HG03575 (cell line): ENCODE measurements at regions not wholly inside any gene's neighbourhood (a gene's known extent, or its start where the extent isn't known, plus 50 kb on each side); places are given as distances from the start of the nearest gene placed in this dataset.
"Not testable (repeated sequence)": the region's sequence is repeated elsewhere in the genome, so short reads cannot be mapped to it uniquely, and the experiment has no call there.

Experiments used
- ATAC-seq: cut with Tn5 transposase; IDR thresholded peaks from one replicate; pipeline ENCODE4 v1.9.1; 2021; ENCODE audit not compliant: unreplicated experiment, insufficient number of reproducible peaks, low FRiP score; ENCODE audit errors: extremely low read depth

DNA sequence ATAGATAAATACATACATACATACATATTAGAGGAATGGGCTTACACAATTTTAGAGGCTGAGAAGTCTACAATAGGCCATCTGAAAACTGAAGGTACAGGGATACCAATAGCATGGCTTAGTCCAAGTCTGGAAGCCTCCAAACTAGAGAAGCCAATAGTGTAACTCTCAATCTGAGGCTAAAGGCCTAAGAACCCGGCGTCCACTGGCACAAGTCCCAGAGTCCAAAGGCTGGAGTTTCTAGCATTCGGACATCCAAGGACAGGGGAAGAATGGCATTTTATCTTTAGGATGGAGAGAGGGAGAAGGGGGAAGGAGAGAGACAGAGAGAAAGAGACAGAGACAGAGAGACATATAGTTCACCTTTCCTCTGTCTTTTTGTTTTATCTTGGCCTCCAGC lies 63.7 kb upstream of the SYT4 start:
- no peak for ATAC-seq

- no peak for ATAC-seq
These were observed 72.9 kb upstream of the SYT4 start for GRCh38 chr18:43350176-43350575.

DNA sequence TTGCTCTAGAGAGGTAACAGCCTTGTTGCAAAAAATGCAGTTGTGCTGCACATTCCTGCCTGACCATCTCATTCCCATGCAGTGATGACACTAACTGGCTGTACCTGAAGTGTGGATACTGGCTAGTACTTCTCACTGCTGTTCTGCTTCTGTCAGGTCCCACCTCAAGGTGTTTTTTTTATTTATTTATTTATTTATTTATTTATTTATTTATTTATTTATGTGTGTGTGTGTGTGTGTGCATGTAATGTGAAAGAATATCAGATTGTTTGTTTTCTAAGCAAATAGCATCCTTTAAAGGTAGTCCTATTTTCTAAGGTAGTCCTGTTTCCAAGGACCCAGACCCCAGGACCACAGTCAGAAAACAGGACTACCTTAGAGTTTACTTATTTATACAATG lies 87.2 kb upstream of the SYT4 start:
- no peak for ATAC-seq

- no peak for ATAC-seq
These were observed 90.6 kb upstream of the SYT4 start for GRCh38 chr18:43367895-43368294.

GRCh38 chr18:43369311-43369710 lies 92.0 kb upstream of the SYT4 start:
- ATAC-seq = not testable (repeated sequence)

DNA sequence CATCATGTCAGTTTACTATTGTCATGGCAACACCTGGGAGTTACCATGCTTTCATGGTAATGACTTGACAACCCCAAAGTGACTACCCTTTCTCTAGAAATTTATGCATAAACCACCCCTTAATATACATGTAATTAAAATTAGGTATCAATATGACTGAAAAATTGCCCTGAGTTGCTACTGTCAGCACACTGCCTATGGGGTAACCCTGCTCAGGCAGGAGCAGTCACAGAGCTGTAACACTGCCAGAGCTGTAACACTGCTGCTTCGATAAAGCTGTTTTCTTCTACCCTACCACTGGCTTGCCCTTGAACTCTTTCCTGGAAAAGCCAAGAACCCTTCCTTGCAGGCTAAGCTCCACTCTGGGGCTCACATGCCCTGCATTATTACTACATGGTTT lies 95.5 kb upstream of the SYT4 start:
- no peak for ATAC-seq

DNA sequence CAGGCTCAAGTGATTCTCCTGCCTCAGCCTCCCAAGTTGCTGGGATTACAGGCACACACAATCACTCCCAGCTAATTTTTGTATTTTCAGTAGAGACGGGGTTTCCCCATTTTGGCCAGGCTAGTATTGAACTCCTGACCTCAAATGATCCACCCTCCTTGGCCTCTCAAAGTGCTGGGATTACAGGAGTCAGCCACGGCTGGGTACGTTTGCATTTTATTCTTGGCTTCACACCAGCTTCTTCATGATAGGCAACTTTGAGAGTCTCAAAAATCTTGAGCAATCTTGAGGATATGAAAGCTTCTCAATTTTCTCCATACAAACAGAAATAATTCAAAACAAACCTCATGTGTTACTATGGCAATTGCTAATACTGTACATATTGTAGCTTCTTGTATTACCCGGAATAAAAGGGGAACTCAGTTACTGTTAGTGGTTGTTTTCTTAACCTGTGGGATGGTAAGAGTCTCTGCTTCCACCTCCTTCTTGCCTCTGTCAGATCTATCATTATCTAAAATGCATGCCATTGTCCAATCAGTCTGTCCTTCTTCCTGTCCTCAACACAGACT lies 102.9 kb upstream of the SYT4 start:
- ATAC-seq = no peak

GRCh38 chr18:43382641-43383403 lies 105.5 kb upstream of the SYT4 start:
- no peak for ATAC-seq

DNA sequence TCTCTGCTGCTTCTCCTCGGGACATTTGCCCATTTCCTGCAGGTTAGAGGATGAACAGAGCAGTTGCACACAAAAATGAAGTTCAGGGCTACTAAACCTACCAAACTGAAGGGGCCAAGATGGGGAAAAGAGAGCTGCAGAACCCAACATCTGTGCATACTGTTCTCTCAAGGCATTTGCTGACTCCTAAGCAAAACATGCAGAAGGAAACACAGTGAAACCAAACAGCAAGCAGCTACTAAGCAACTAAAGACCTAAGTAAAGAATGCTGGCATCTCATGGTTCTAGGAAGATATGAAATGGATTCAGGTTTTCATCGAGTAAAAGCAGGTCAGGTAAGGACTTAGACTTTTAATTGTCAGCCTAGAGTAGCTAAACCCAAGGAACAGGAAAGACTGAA lies 111.9 kb upstream of the SYT4 start:
- ATAC-seq = no peak

- no peak for ATAC-seq
These were observed 114.9 kb upstream of the SYT4 start for GRCh38 chr18:43392168-43392567.

GRCh38 chr18:43393174-43393573 lies 115.9 kb upstream of the SYT4 start:
- no peak for ATAC-seq

- no peak for ATAC-seq
These were observed 119.0 kb upstream of the SYT4 start for GRCh38 chr18:43396266-43396665.

DNA sequence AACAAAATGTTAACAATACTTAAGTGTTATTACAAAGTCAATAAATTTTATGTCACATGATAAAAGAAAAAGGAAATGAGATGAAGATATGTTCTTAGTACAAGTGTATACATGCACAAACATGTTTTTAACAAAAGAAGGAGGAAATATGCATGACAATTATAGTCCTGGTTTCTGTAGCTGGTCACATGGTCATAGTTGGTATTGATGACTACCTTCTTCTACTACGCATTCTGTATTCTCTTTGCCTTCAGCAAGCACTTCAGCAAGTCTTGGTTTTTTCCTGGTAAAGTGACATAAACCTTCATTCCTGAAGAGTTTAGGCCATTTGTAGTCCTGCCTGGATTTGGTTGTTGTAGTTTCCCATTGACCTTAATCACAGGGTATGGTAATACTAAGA lies 121.3 kb upstream of the SYT4 start:
- ATAC-seq = no peak

DNA sequence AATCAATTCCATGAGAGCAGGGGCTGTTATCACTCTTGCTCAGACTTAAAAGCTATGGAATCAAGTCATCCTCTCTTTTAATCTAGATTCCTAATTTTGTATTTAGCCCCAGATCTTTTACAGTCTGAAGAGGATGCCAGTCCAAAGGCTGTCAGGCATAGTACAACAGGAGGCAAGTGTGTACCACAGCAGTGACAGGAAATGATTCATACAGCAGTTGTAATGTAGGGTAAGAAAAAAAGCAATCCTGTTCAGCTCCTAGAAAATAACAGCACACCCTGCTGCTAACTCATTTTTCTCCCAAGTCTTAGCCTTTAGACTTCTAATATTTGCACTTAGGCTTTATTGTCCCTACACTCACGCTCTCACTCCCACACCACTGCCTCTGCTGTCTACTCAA lies 127.8 kb upstream of the SYT4 start:
- no peak for ATAC-seq

DNA sequence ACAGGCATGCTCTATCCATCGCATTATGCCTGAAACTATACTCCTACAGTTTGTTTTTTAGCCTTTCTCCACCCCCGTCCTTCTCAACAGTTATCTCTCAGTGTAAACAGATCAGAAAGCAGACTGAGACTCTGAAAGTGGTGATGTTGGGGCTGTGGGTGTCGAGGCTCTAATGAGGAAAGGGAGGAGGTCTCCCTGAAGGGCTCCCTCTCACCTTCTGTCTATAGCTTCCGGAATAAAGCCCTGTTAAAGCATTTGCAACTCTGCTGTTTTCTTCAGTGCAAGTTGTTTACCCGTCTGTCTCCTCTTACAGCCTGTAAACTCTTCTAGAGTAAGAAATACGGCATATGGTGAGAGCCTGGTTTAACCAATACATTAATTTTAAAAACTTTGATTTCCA lies 136.7 kb upstream of the SYT4 start:
- ATAC-seq = no peak

DNA sequence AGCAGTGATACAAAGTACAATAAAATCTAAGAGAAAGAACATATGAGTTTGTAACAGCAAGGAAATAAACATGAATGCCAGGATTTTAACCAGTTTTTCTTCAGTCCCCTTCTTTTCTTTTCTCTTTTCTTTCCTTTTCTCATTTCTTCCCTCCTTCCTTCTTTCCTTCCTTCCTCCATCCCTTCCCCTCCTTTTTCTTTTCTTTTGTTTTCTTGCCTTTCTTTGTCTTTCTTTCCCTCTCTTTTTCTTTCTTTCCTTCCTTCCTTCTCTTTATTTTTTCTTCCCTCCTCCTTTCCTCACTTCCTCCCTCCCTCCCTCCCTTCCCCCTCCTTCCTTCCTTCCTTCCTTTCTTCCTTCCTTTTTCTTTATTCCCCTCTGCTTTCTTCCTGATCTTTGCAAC lies 142.8 kb upstream of the SYT4 start:
- no peak for ATAC-seq

GRCh38 chr18:43420950-43421349 lies 143.7 kb upstream of the SYT4 start:
- no peak for ATAC-seq

DNA sequence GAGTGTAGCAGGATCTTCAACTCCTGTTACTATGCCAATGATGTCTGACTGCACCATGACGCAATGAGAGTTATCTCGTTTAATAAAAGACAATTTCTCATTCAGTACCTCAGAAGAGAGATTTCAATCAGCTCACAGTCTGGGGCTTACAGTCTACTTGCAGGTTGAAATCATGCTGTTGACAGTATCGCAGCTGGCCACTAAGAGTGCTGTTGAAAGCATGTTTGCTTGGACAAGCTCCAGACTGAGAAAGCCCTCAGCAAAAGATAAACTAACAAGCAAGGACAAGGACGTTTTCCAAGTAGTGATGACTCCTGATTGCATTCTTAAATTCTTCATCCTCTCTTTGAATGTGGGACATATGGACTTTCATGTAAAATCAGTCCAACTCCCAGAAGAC lies 145.2 kb upstream of the SYT4 start:
- no peak for ATAC-seq

GRCh38 chr18:43435851-43436250 lies 158.6 kb upstream of the SYT4 start:
- ATAC-seq = no peak

DNA sequence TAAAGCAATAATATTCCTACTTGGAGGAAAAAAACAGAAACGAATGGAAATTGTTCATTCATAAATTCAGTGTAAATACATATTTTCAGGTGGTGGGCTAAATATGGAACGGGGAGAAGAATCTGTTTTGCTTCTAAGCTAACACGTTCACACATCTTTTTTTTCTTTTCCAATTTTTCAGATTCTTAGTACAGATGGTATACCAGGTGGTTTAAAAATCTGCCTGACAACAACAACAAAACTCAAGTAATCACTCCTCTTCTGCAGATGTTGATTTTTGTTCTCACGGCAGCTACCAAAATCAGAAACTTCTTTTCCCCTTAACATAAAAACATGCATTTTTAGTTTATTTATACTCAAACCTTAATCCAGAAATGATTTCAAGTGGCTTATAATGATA lies 164.8 kb upstream of the SYT4 start:
- ATAC-seq = no peak

GRCh38 chr18:43442571-43442970 lies 165.3 kb upstream of the SYT4 start:
- no peak for ATAC-seq
